CD4-positive, alpha-beta T cell treated with Interferon alpha-2 for 1 hour (primary cell): ENCODE measurements at regions not wholly inside any gene's neighbourhood (a gene's known extent, or its start where the extent isn't known, plus 50 kb on each side); places are given as distances from the start of the nearest gene placed in this dataset.
"Not testable (repeated sequence)": the region's sequence is repeated elsewhere in the genome, so short reads cannot be mapped to it uniquely, and the experiment has no call there.

Experiments
- DNase-seq, 2 donors: peaks; one replicate each; pipeline ENCODE4 v3.0.0-alpha.2; 2020 to 2022

GRCh38 chr6:81326881-81327561 is 425.5 kb downstream of the TENT5A start:
- DNase-seq = no peak

- DNase-seq = no peak
Measured at GRCh38 chr6:81309811-81310210, 442.7 kb downstream of the TENT5A start.

- no peak for DNase-seq
Measured at GRCh38 chr6:81308577-81309279, 443.8 kb downstream of the TENT5A start.

GRCh38 chr6:81307651-81308214 is 444.7 kb downstream of the TENT5A start:
- no peak for DNase-seq

- DNase-seq = no peak
Measured at GRCh38 chr6:81304466-81304865, 448.0 kb downstream of the TENT5A start.

GRCh38 chr6:81300961-81301360 is 451.5 kb downstream of the TENT5A start:
- no peak for DNase-seq

GRCh38 chr6:81298751-81299150 is 453.7 kb downstream of the TENT5A start:
- no peak for DNase-seq

GRCh38 chr6:81295310-81295709 is 457.2 kb downstream of the TENT5A start:
- no peak for DNase-seq

- no peak for DNase-seq
Measured at GRCh38 chr6:81293896-81294295, 458.6 kb downstream of the TENT5A start.

- DNase-seq = no peak
Measured at GRCh38 chr6:81289229-81289628, 463.3 kb downstream of the TENT5A start.

- DNase-seq = no peak
Measured at GRCh38 chr6:81265106-81265505, 487.4 kb downstream of the TENT5A start.

- no peak for DNase-seq
Measured at GRCh38 chr6:81263531-81264168, 488.8 kb downstream of the TENT5A start.

GRCh38 chr6:81262656-81263055 is 489.8 kb downstream of the TENT5A start:
- DNase-seq = no peak

- not testable (repeated sequence) for DNase-seq
Measured at GRCh38 chr6:81256223-81256622, 496.3 kb downstream of the TENT5A start.

- no peak for DNase-seq
Measured at GRCh38 chr6:81253821-81254220, 498.7 kb downstream of the TENT5A start.

- DNase-seq = no peak
Measured at GRCh38 chr6:81252231-81252630, 500.2 kb downstream of the TENT5A start.

- DNase-seq = no peak
Measured at GRCh38 chr6:81246200-81246599, 506.3 kb downstream of the TENT5A start.

GRCh38 chr6:81242624-81243023 is 509.9 kb downstream of the TENT5A start:
- DNase-seq = no peak

- DNase-seq = no peak
Measured at GRCh38 chr6:81241126-81242041, 511.1 kb downstream of the TENT5A start.

- DNase-seq = no peak
Measured at GRCh38 chr6:81238390-81238789, 514.1 kb downstream of the TENT5A start.

- no peak for DNase-seq
Measured at GRCh38 chr6:81237226-81237625, 515.3 kb downstream of the TENT5A start.

- no peak for DNase-seq
Measured at GRCh38 chr6:81235512-81235911, 517.0 kb downstream of the TENT5A start.

GRCh38 chr6:81233990-81234389 is 518.5 kb downstream of the TENT5A start:
- no peak for DNase-seq
